VCaP (cell line): ENCODE measurements at regions not wholly inside any gene's neighbourhood (a gene's known extent, or its start where the extent isn't known, plus 50 kb on each side); places are given as distances from the start of the nearest gene placed in this dataset.

ENCODE experiments used
- H3K27ac ChIP-seq: fragments of 450-650 bp; 2 replicates; pipeline ENCODE4 v1.5.1; 2017
- TF ChIP-seq, protein P1 (sequence below): fragments of 450-650 bp; conservative IDR thresholded peaks from 2 replicates; pipeline ENCODE4 v1.5.1; 2017; ENCODE audit warnings: mild to moderate bottlenecking, moderate library complexity

GRCh38 chr9:16154521-16155078 lies 601.8 kb downstream of the CCDC171 start:
- TF ChIP-seq, protein P1, sequence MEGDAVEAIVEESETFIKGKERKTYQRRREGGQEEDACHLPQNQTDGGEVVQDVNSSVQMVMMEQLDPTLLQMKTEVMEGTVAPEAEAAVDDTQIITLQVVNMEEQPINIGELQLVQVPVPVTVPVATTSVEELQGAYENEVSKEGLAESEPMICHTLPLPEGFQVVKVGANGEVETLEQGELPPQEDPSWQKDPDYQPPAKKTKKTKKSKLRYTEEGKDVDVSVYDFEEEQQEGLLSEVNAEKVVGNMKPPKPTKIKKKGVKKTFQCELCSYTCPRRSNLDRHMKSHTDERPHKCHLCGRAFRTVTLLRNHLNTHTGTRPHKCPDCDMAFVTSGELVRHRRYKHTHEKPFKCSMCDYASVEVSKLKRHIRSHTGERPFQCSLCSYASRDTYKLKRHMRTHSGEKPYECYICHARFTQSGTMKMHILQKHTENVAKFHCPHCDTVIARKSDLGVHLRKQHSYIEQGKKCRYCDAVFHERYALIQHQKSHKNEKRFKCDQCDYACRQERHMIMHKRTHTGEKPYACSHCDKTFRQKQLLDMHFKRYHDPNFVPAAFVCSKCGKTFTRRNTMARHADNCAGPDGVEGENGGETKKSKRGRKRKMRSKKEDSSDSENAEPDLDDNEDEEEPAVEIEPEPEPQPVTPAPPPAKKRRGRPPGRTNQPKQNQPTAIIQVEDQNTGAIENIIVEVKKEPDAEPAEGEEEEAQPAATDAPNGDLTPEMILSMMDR: peak; percentile 79
- H3K27ac ChIP-seq: no peak overlapping the region; the same call in 1 of the 2 replicates

DNA sequence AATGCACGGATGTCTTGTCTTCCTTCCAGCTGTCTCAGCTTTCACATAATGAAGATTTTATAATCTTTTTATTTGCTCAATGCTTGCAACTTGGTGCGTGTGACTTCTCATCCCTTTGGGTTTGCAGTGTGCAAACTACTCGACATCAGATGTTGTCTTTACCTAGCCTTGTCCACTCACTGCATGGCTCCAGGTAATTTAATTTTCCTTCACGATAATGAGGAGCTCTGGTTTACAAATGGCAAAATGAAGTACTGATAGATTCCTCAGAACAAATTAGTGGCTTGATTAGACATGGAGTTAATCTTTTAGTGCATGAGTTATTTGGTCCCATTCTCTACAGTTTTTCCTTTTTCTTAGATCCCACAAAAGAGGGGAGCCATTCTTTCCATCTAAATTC lies 603.0 kb downstream of the CCDC171 start:
- TF ChIP-seq, protein P1: no peak
- peak overlapping the region; percentile 65; the same call in 1 of the 2 replicates for H3K27ac ChIP-seq

- peak overlapping the region; percentile 65 for H3K27ac ChIP-seq
- TF ChIP-seq, protein P1: no peak
These were observed 604.4 kb downstream of the CCDC171 start for GRCh38 chr9:16157216-16157615.

DNA sequence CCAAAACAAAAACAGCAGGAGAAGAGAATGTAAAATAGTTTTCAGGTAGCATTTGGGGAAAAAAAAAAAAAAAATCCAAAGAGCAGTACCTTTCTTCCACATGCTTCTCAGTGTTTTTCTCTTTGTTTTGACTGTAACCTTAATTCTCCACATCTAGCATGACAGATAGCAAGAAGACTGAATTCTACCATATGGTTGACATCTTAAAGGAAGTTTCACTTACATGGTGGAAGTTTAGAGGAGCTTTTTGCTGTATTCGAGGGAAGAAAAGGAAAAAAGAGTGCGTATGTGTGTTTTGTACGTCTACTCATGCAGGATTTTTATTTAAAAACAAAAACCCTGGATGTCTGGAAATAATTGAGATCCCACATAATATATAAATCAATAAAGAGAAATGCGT lies 604.8 kb downstream of the CCDC171 start:
- TF ChIP-seq, protein P1: no peak
- peak overlapping the region; percentile 65 for H3K27ac ChIP-seq

DNA sequence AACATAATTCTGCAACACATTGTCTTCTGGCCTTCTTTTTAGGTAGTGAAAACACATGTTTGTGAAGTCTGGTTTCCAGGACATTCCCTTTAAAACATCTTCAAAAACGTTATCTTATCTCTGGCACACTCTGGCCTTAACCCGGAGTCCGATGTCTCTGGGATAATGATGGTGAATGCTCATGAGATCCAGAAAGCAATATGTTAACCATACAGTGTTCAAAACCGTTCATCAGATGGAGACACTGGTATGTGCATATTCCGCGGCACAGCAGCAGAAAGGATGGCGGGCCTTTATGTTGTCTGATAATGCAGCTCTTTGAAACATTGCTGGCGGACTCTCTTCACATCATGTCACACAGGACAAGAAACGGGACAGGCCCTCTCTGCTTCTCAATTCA lies 605.2 kb downstream of the CCDC171 start:
- TF ChIP-seq, protein P1: no peak

DNA sequence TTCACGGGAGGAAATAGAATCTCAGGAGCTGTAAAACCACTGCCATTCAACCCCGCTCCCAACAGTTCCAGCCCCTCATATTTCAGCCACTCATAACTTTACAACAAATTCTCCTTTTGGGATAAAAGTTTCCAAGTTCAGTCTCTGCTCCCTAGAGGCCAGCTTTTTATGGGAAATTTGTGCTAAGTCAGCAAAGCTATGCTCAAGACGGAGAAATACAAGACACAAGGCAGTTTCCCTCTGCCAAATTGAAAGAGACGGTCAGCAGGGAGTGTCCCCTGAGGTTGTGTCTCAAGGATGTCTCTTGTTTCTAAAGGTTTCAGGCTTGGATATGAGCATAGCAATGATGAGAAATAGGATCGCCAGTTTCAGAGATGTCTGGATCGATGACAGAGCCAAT lies 608.6 kb downstream of the CCDC171 start:
- H3K27ac ChIP-seq: no peak overlapping the region
- TF ChIP-seq, protein P1: no peak

More for the DNA sequence above, 605.2 kb downstream of the CCDC171 start:
- H3K27ac ChIP-seq: peak overlapping the region; percentile 65

- H3K27ac ChIP-seq: no peak overlapping the region
- TF ChIP-seq, protein P1: no peak
These were observed 617.3 kb downstream of the CCDC171 start for GRCh38 chr9:16170119-16170518.
